SU-DHL-6 (cell line): ENCODE measurements at regions not wholly inside any gene's neighbourhood (a gene's known extent, or its start where the extent isn't known, plus 50 kb on each side); places are given as distances from the start of the nearest gene placed in this dataset.

Experiments used
- CTCF ChIP-seq: fragments of 200-600 bp; sonication (generic); IDR thresholded peaks from one replicate; pipeline ENCODE4 v1.5.1; 2017; ENCODE audit warnings: antibody characterized with exemption, mild to moderate bottlenecking, low read length, moderate library complexity; ENCODE audit not compliant: insufficient read depth, poor library complexity, severe bottlenecking
- EZH2phosphoT487 ChIP-seq: fragments of 200-600 bp; sonication (generic), shearing (Covaris generic); conservative IDR thresholded peaks from 2 replicates; pipeline ENCODE4 v1.6.1; 2018; ENCODE audit warnings: mild to moderate bottlenecking, antibody characterized with exemption, low read length, moderate library complexity, mixed read lengths

GRCh38 chr2:145100301-145100700 lies 580.4 kb upstream of the ZEB2 start:
- TF ChIP-seq CTCF (no peak), EZH2phosphoT487 (no peak)
